Activated CD4-positive, alpha-beta T cell treated with anti-CD3 and anti-CD28 coated beads for 1 hour (primary cell): ENCODE measurements at regions not wholly inside any gene's neighbourhood (a gene's known extent, or its start where the extent isn't known, plus 50 kb on each side); places are given as distances from the start of the nearest gene placed in this dataset.
"Not testable (repeated sequence)": the region's sequence is repeated elsewhere in the genome, so short reads cannot be mapped to it uniquely, and the experiment has no call there.

Experiments
- DNase-seq: peaks from one replicate; pipeline ENCODE4 v3.0.0-alpha.2; 2020

DNA sequence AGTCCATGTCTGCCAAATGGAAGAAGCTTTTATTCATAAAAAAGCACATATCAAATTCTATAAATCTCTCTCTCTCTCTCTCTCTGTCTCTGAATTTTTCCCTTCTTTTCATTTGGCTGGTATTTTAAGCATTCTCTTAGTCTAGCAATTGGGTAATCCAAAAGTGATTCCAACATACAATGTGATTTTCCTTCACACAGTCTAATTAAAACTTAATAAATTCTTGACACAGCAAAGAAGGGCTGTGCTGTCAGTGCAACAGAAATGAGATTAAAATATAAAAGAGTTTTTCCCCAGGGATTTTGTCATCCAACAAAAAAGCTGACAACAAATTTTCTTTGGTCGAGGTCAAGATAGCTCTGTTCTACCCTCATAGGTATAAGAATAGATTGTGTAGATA is 216.9 kb downstream of the CENPC start:
- DNase-seq: no peak

DNA sequence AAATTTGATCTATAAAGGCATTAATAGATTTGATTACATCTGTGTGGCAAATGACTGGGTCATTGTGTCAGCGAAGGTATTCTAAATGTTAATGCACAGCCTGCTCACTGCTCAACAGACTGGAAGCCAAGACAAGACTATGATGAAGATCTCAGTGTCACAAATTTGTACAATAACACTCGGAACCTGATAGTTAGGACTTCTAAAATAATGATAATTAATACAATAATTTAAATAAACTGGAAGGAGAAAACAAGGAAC is 217.4 kb downstream of the CENPC start:
- DNase-seq: no peak

DNA sequence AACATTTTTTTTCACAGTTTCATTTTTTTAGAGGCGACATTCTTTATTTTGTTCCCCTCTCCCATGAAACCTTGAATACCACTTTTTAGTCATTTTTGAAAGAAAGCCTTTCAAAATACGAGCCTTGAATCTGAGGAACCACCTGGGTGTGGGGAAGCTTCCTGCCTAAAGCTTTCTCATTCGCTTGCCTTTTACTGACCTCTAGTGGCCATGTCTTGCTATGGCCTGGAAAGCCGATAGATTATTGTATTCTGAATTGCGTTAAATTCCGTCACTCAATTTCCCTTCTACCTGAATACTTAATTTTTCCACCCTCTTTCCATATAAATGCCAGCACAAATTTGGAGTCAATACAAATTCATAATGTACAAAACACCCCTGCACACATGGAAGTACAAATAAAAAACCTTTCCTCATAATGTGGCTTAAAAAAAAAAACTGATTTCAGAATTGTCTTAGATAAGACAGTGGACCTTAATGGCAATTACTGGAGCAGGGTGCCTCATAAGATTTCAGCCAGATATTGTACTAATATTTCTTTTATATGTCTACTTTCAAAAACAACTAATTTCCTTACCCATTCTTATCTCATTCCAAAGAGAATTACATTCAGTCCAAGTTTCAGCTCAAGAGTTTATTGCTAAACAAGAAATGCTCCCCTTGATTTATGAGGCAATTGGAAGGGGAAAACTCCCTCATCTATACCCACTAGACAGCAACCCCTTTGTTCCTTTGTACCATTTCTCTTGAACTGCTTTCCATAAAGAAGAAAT is 217.9 kb downstream of the CENPC start:
- DNase-seq: peak; percentile 8

DNA sequence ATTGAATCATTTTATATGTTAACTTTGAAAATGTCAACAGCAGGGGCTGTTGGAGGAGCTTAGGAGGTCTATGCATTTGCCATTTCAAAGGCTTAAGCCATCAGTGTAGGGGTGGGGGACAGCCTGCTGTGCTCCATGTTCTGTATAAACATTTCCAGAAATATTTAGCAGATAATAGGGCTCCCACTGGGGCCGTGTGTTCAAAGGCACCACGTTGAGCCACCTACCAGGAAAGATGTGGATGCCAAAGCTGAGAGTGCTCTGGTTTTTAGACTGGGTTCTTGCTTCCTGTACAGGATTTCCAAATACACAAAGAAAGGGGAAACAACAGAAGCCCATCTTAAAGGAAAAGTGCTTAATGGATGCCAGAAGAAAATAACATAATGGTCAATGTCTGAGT is 219.5 kb downstream of the CENPC start:
- no peak for DNase-seq

DNA sequence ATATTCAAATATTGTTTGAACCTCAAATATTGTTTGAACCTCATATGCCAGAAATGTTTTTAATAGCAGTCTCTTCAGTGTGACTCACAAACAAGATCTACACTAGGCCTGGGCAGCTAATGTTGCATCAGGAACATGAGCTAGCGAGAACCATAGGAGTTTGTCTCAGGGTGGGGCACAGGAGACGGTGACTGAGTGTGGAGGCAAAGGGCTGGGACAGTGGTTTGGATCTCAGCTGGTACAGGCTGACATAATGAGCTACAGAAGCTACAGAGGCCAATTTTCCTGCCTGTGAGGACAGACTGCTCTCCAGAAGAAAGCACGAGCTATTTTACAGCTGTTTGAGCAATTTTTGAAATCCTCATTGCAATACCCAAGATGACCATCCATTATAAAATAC is 224.7 kb downstream of the CENPC start:
- DNase-seq: no peak

DNA sequence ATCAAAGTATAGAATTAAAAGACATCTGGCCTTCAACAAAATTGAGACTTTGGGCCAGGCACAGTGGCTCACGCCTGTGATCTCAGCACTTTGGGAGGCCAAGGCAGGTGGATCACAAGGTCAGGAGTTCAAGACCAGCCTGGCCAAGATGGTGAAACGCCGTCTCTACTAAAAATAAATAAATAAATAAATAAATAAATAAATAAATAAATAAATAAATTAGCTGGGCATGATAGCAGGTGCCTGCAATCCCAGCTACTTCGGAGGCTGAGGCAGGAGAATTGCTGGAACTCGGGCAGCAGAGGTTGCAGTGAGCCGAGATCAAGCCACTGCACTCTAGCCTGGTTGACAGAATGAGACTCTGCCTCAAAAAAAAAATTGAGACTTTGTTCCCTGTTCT is 225.7 kb downstream of the CENPC start:
- not testable (repeated sequence) for DNase-seq

DNA sequence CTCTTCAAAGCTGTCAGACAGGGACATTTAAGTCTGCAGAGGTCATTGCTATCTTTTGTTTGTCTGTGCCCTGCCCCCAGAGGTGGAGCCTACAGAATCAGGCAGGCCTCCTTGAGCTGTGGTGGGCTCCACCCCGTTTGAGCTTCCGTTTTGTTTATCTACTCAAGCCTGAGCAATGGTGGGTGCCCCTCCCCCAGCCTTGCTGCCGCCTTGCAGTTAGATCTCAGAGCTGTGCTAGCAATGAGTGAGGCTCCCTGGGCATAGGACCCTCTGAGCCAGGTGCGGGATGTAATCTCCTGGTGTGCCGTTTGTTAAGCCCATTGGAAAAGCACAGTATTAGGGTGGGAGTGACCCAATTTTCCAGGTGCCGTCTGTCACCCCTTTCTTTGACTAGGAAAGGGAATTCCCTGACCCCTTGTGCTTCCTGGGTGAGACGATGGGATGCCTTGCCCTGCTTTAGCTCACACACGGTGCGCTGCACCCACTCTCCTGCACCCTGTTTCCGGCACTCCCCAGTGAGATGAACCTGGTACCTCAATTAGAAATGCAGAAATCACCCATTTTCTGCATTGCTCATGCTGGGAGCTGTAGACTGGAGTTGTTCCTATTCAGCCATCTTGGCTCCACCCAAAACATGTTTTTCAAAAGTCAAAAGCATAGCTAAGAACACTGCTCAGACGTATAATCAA is 244.7 kb downstream of the CENPC start:
- DNase-seq: not testable (repeated sequence)

DNA sequence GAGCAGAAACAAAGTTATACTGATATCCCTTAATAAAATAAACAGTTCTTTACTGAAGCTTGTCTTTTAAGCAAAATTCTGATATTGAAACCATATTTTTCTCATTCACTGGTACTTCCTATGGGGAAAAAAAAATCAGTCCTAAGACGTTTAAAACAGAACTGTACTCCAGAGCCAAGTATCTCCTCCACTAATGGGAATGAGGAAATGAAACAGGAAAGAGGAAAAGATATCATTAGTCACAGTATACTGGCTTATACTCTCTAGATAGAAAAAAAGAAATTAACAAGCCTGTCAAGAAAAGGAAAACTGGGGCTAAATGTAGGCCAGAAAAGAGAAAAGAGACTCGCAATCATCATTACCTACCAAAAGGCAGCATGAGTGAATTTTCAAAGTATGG is 252.7 kb downstream of the CENPC start:
- no peak for DNase-seq

DNA sequence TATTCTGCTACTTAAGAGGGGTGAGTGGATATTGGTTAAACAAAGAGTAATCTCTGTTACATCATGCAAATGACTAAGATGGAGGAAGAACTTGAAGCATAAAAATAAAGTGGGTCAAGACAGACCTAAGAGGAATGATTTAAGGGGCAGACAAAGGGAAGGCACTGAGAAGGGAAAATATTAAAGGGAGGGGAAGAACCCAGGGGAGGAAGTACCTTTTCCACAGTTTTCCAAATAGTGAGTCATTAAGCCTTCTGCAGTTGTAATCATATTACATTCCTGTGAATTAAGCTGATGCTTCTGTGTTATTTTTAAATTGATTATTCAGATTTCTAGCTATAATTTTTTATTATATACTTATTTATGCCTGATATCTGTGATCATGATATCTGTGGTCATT is 253.3 kb downstream of the CENPC start:
- no peak for DNase-seq

DNA sequence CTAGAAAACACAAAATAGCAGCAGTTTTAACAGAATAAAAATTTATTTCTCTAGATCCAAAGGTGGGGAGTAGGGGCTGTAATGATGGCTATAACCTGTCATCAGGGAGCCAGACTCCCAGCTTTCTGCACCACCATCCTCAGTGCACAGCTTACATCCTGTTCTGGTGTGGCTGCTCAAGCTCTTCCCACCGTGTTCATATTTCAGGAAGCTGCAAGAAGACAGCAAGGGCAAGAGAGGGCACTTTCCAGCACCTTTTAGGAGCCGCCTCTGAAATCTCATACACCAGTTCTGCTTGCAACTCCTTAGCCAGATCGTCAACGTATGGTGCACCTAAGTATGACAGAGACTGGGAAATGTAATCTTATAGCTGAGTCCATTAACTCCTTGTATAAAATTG is 253.7 kb downstream of the CENPC start:
- no peak for DNase-seq

DNA sequence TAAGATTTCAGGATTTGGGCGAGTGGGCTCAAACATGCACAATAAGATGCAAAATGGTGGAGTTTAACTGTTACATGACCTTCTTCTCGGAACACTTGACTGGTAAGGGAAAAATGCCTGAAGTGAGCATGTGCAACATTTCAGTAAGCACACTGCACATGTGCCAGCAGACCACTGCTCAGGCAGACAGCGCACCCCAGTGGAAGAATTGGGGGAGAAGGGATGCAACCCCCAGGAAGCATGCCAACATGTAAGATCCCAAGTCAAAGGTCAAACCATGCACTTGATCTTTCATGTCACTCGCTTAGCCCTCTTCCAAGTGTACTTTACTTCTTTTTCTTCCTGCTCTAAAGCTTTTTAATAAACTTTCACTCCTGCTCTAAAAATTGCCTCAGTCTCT is 256.3 kb downstream of the CENPC start:
- no peak for DNase-seq

DNA sequence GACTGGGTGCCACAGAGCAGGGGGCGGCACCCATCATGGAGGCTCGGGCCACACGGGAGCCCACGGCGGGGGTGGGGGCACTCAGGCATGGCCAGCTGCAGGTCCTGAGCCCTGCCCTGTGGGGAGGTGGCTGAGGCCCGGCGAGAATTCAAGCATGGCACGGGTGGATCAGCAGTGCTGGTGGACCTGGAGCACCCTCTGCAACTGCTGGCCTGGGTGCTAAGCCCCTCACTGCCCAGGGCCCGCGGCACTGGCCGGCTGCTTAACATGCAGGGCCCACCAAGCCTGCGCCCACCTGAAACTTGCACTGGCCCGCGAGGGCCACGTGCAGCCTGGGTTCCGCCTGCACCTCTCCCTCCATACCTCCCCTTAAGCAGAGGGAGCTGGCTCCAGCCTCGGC is 258.6 kb downstream of the CENPC start:
- no peak for DNase-seq

DNA sequence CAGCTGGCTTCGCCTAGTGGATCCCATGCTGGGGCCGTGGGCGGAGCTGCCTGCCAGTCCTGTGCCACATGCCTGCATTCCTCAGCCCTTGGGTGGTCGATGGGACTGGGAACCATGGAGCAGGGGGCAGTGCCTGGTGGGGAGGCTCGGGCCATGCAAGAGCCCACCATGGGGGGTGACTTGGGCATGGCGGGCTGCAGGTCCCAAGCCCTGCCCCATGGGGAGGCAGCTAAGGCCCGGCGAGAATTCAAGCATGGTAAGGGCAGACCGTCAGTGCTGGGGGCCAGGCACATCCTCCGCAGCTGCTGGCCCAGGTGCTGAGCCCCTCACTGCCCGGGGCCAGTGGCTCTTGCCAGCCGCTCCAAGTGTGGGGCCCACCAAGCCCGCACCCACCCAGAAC is 262.6 kb downstream of the CENPC start:
- DNase-seq: no peak

DNA sequence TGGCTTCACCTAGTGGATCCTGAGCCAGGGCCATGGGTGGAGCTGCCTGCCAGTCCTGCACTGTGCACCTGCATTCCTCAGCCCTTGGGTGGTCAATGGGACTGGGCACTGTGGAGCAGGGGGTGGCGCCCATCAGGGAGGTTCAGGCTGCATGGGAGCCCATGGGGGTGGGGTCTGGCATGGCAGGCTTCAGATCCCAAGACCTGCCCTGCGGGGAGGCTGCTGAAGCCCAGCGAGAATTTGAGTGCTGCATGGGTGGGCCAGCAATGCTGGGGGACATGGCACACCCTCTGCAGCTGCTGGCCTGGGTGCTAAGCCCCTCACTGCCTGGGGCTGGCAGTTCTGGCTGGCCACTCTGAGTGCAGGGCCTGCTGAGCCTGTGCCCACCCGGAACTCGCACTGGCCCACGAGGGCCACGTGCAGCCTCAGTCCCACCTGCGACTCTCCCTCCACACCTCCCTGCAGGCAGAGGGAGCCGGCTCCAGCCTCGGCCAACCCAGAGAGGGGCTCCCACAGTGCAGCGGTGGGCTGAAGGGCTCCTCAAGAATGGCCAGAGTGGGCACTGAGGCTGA is 270.0 kb downstream of the CENPC start:
- DNase-seq: no peak

DNA sequence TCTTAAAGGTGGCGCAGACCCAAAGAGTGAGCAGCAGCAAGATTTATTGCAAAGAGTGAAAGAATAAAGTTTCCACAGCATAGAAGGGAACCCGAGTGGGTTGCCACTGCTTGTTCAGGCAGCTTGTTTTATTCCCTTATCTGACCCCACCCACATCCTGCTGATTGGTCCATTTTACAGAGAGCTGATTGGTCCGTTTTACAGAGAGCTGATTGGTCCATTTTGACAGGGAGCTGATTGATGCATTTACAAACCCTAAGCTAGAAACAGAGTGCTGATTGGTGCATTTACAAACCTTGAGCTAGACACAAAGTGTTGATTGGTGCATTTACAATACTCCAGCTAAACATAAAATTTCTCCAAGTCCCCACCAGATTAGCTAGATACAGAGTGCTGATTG is 270.6 kb downstream of the CENPC start:
- not testable (repeated sequence) for DNase-seq

DNA sequence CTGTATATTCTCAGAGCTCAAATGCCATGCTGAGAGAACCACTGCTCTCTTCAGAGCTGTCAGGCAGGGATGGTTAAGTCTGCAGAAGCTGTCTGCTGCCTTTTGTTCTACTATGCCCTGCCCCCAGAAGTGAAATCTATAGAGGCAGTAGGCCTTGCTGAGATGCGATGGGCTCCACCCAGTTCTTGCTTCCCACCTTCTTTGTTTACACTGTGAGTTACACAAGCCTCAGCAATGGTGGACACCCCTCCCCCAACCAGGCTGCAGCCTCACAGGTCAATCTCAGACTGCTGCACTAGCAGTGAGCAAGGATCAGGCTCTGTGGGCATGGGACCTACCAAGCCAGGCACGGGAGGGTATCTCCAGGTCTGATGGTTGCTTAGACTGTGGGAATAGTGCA is 271.6 kb downstream of the CENPC start:
- DNase-seq: no peak

DNA sequence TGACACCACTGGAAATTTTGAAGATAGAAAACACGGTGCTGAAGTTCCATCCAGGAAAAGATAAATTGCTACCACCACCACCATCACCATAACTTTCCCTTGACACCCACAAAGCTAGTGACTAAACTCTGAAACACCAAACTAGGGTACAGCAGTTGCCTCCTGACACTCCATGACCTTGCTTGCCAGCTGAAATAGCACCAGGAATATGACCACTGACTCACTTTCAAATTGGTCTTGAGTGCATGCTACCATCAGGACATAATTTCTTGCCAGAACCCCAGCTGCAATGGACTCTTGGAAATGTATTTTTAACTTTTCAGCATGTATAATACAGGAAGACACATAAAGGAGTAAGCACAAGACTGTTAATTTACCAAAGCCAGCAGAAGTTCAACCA is 283.3 kb downstream of the CENPC start:
- no peak for DNase-seq

DNA sequence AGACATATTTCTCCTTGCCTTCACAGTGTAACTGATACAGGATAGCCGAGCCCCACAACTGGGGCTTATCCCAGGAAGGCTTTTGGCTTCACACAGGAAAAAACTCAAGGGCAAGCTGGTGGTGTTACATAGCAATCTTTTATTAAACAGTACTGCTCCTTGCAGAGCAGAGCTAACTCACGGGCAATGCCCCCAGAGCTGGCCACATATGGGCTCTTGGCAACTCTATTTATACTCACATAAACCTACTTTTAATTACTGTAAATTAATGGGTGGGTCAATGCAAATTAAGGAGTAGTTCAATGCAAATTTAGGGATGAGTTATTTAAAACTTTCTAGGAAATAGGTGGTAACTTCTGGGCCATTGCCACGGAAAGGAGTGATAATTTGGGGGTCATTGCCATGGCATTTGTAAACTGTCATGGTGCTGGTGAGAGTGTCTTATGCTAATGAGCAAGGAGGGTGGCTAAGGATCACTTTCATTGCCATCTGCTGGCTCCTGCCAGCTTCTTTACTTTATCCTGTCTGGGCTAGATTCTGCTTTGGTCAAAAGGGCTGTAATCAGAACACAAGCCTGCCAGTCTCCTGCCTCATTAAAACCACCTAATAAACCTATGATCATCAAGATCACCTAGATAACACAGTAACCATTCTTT is 288.8 kb downstream of the CENPC start:
- no peak for DNase-seq

DNA sequence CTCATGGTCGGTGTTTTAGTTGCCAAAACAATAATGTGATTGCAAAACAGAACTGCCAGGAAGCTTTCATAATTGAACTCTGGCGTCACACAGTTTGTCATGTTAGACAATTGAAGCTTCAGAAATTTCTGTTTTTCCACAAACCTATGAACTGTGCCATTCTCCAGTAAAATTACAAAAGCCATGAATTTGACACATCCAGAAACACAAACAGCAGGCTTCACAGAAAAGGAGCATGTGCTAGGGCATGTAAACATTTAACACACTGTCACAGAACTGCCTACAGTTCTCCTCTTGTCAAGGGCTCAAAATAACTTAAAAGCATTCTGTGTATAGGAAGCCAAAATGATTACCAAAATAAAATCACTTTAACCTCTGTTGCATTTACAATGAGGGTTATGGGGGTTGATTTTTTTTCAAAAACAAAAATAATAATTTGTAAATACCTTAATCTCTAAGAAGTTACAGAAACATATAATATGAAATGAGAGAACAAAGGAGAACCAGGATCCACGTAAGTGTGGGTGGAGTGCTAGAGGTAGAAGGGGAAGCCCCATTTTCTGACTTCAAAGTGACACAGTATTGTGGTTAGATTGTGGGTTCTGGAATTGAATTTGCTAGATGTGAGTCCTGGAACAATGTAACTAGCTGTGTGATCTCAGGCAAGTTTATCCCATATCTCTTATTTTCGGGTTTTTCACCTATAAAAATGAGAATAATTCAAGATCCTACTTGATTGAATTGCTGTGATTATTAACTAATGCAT is 295.0 kb downstream of the CENPC start:
- no peak for DNase-seq

DNA sequence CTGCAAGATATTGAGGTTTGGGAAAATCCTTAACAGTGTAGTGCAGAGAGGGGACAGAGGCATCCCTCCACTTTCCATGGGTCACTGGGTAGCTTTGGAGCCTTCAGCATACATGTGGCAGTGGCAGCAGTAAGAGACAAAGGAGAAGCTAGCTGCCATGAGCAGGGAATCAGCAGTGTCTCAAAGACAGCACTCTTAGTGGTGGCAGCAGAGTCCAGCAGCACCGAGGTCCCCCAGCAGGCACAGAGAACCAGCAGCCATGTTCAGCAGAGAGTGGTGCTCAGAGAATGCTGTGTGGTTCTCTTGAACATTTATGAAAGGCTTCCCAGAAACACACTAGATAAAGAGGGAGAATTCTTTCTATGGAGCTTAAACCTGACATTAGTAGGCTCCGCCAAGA is 308.5 kb downstream of the CENPC start:
- no peak for DNase-seq

DNA sequence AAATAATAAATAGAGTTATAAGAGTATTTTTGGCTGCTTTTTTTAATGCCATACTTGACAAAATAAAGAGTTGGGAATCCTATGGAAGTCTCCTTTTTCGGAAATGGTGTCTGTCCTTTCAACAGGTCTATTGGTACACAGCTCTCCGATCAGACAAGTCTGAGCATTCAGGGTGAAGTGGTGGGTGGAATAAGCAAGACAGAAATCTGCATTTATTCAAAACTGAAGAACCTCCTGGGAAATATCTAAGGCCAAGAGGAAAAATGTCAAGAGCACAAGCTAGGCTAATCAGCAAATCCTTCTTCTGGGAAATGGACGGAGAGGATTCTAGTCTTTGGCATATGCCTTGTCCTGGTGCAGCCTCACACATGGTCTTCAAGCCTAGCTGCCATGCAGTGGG is 309.0 kb downstream of the CENPC start:
- no peak for DNase-seq

DNA sequence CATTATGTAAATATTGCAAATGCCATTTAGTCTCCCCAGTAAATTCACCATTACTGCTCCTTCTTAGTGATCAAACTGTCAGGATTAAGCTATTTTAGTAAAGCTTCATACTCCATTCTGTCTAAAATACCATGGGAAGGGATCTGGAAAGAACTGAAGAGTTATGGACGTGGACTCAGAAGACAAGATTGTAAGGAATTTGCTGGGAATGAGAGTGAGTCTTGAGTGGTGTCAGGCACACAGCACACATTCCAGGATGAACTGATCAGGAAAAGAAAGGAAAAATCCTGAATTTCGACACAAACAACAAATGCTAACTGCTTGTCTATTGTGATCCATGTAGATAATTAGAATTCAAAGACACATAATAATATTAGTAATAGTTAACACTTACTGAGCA is 311.0 kb downstream of the CENPC start:
- DNase-seq: no peak

DNA sequence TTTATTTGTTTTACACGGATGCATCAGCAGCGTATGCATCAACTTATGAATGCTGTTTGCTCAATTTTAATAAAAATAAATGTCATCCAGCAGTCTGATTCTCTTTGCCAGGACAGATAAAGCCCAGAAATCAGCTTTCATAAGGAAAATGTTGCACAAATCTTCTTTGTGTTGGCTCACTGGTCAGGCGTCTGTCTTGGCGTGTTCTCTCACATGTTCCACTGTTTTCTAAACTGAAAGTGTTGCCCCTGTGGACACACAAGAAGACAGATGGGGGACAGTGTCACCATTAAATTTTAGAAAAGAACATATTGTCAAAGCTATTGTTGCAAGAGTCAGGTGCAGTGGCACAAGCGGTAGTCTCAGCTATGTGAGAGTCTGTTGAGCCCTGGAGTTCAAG is 316.2 kb downstream of the CENPC start:
- no peak for DNase-seq

DNA sequence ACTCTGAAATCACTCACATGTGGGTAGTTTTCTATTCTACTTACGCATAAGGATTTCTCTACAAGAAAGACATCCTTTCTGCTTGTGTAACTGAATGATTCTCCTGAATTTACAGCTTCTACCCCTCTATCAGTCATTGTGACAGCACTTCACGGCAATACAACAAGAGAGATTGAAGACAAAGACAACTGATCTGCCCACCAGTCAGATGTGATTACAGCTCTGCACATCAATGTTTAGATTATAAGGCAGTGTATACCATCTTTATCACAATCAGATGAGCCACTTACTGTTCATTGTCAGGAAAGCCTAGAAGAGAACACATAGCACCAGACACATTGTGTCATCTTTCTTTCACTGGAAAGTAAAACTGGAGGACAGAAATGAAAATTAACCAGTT is 324.4 kb downstream of the CENPC start:
- DNase-seq: no peak
